HCT116 (cell line): ENCODE measurements at regions not wholly inside any gene's neighbourhood (a gene's known extent, or its start where the extent isn't known, plus 50 kb on each side); places are given as distances from the start of the nearest gene placed in this dataset.

Source experiments
- ATAC-seq: fragments of 200-7000 bp; cut with Tn5 transposase; 2 replicates; pipeline ENCODE4 v1.9.1; 2020; ENCODE audit warnings: mild to moderate bottlenecking, moderate library complexity
- BruUV-seq: library from RNA; stranded (reverse); fragments of 400-500 nt; replicated peaks from 2 replicates; lab custom pipeline; 2021; lab: Mats Ljungman, UMichigan
- CTCF ChIA-PET: fragments of 300-600 bp; sonication (Branson Sonifier 250); formaldehyde crosslinking; loops from one replicate; lab custom pipeline; 2021; ENCODE audit warnings: antibody characterized with exemption; lab: Charles Lee
- POLR2A ChIA-PET: fragments of 300-600, 350-600 bp; sonication (Branson Sonifier 250); formaldehyde crosslinking; loops from one replicate; lab custom pipeline; 2021; ENCODE audit warnings: antibody characterized with exemption; lab: Charles Lee
- RAD21 ChIA-PET, 2 experiments: fragments of 300-600 bp; sonication (Branson Sonifier 250); formaldehyde crosslinking; loops; one replicate each; lab custom pipeline; 2023; ENCODE audit warnings: low total read pairs in 2 of 2; ENCODE audit not compliant: uncharacterized antibody in 2 of 2, unreplicated experiment in 2 of 2, low non-redundant PET in 1 of 2; lab: Charles Lee
- DNase-seq: peaks from one replicate; pipeline ENCODE4 v3.0.0-alpha.2; 2010; ENCODE audit warnings: low read depth, low spot score
- H2AFZ ChIP-seq: fragments of 200-600 bp; shearing (Covaris generic), sonication (generic); 2 replicates; pipeline ENCODE4 v1.6.1; 2017; ENCODE audit warnings: low read depth, mixed run types, mixed read lengths, antibody characterized with exemption, low read length; ENCODE audit not compliant: poor library complexity, severe bottlenecking
- H3K27ac ChIP-seq: 2 replicates; pipeline ENCODE4 v1.5.1; 2012; ENCODE audit warnings: low read depth, low read length
- H3K27me3 ChIP-seq: fragments of 200-600 bp; sonication (generic); 2 replicates; pipeline ENCODE4 v1.6.1; 2016; ENCODE audit warnings: mixed run types, low read length, mixed read lengths; ENCODE audit not compliant: insufficient read depth
- H3K36me3 ChIP-seq, 2 experiments: fragments of 200-500 bp in 1 of 2; fragments of 200-600 bp in 1 of 2; sonication (Bioruptor generic) in 1 of 2; sonication (generic) in 1 of 2; 2 replicates each; pipeline versions ENCODE4 v1.5.1 to v1.6.1; 2014 to 2016; ENCODE audit warnings: low read length in 2 of 2, inconsistent platforms in 1 of 2, mixed read lengths in 1 of 2, mixed run types in 1 of 2; ENCODE audit not compliant: insufficient read depth in 2 of 2, control insufficient read depth in 1 of 2
- H3K4me1 ChIP-seq, 2 experiments: fragments of 200-600 bp in 1 of 2; sonication (generic) in 1 of 2; 2 replicates each; pipeline versions ENCODE4 v1.5.1 to v1.6.1; 2012 to 2017; ENCODE audit warnings: low read length in 2 of 2, inconsistent platforms in 1 of 2, mild to moderate bottlenecking in 1 of 2, mixed read lengths in 1 of 2, mixed run types in 1 of 2, moderate library complexity in 1 of 2; ENCODE audit not compliant: insufficient read depth in 2 of 2, control insufficient read depth in 1 of 2
- H3K4me2 ChIP-seq: fragments of 200-600 bp; sonication (generic); 2 replicates; pipeline ENCODE4 v1.6.1; 2017; ENCODE audit warnings: mixed run types, low read length, mixed read lengths
- H3K4me3 ChIP-seq, 2 experiments: fragments of 200-600 bp in 1 of 2; sonication (generic) in 1 of 2; replicated peaks in 1 of 2; 2 replicates each; pipeline ENCODE4 v1.5.1; 2011 to 2016; ENCODE audit warnings: low read length in 2 of 2, control low read depth in 1 of 2, low read depth in 1 of 2, mild to moderate bottlenecking in 1 of 2, mixed read lengths in 1 of 2, mixed run types in 1 of 2
- H3K79me2 ChIP-seq: fragments of 200-600 bp; sonication (generic); 2 replicates; pipeline ENCODE4 v1.6.1; 2017; ENCODE audit warnings: mild to moderate bottlenecking, mixed run types, low read length, moderate library complexity, mixed read lengths; ENCODE audit not compliant: insufficient read depth
- H3K9ac ChIP-seq: fragments of 200-600 bp; sonication (generic); 2 replicates; pipeline ENCODE4 v1.6.1; 2016; ENCODE audit warnings: low read length, mixed read lengths
- H3K9me2 ChIP-seq: fragments of 200-600 bp; sonication (generic), shearing (Covaris generic); 2 replicates; pipeline ENCODE4 v1.6.1; 2017; ENCODE audit warnings: mixed run types, mild to moderate bottlenecking, moderate library complexity; ENCODE audit not compliant: insufficient read depth
- H3K9me3 ChIP-seq, 2 experiments: fragments of 200-500 bp in 1 of 2; fragments of 200-600 bp in 1 of 2; sonication (Bioruptor generic) in 1 of 2; sonication (generic) in 1 of 2; 2 replicates each; pipeline ENCODE4 v1.6.1; 2014 to 2017; ENCODE audit warnings: low read length in 2 of 2, mixed read lengths in 2 of 2, inconsistent platforms in 1 of 2, low read depth in 1 of 2, mild to moderate bottlenecking in 1 of 2, mixed run types in 1 of 2, moderate library complexity in 1 of 2; ENCODE audit not compliant: control insufficient read depth in 1 of 2, insufficient read depth in 1 of 2
- H4K20me1 ChIP-seq: fragments of 200-600 bp; sonication (generic), shearing (Covaris generic); 2 replicates; pipeline ENCODE4 v1.6.1; 2017; ENCODE audit warnings: mixed run types, mild to moderate bottlenecking, moderate library complexity; ENCODE audit not compliant: insufficient read depth
- CEBPB ChIP-seq: IDR thresholded peaks from 2 replicates; pipeline ENCODE4 v1.6.1; 2012; ENCODE audit warnings: low read depth
- CTCF ChIP-seq, 3 experiments: fragments of 200-600 bp in 1 of 3; sonication (generic) in 1 of 3; IDR thresholded peaks in 2 of 3; conservative IDR thresholded peaks in 1 of 3; 2 replicates each; pipeline ENCODE4 v1.5.1; 2012 to 2017; ENCODE audit warnings: low read depth in 2 of 3, low read length in 2 of 3, antibody characterized with exemption in 1 of 3, borderline replicate concordance in 1 of 3, control low read depth in 1 of 3, mild to moderate bottlenecking in 1 of 3, mixed read lengths in 1 of 3, mixed run types in 1 of 3, moderate library complexity in 1 of 3; ENCODE audit not compliant: insufficient read depth in 1 of 3
- ELF1 ChIP-seq: IDR thresholded peaks from 2 replicates; pipeline ENCODE4 v1.6.1; 2012; ENCODE audit warnings: low read depth, borderline replicate concordance
- FOSL1 ChIP-seq: IDR thresholded peaks from 2 replicates; pipeline ENCODE4 v1.6.1; 2012; ENCODE audit warnings: low read depth
- JUND ChIP-seq: IDR thresholded peaks from 2 replicates; pipeline ENCODE4 v1.6.1; 2012
- MAX ChIP-seq: IDR thresholded peaks from 2 replicates; pipeline ENCODE4 v1.6.1; 2012
- POLR2A ChIP-seq: IDR thresholded peaks from 2 replicates; pipeline ENCODE4 v1.7.0; 2011; ENCODE audit warnings: borderline replicate concordance; ENCODE audit not compliant: insufficient read depth, insufficient read length; ENCODE audit errors: extremely low read depth
- POLR2AphosphoS5 ChIP-seq: IDR thresholded peaks from 2 replicates; pipeline ENCODE4 v1.6.1; 2011; ENCODE audit warnings: mild to moderate bottlenecking, low read depth, low read length, moderate library complexity
- SP1 ChIP-seq: IDR thresholded peaks from 2 replicates; pipeline ENCODE4 v1.6.1; 2012; ENCODE audit warnings: low read depth
- SRF ChIP-seq: IDR thresholded peaks from 2 replicates; pipeline ENCODE4 v1.6.1; 2012; ENCODE audit warnings: low read depth
- YY1 ChIP-seq: IDR thresholded peaks from 2 replicates; pipeline ENCODE4 v1.6.1; 2011; ENCODE audit warnings: low read length, low read depth, moderate library complexity, mild to moderate bottlenecking; ENCODE audit not compliant: insufficient replicate concordance; ENCODE audit errors: extremely low read depth
- ZNF274 ChIP-seq: fragments of 200-500 bp; sonication (Bioruptor generic); IDR thresholded peaks from 2 replicates; pipeline ENCODE4 v1.6.1; 2014; ENCODE audit warnings: mild to moderate bottlenecking, low read depth, low read length, inconsistent platforms
- intact Hi-C: fragments of 100-400 bp; cut with micrococcal nuclease; formaldehyde crosslinking; loops from 2 replicates; pipeline ENCODE4 v1.10.0; 2022
- TF ChIP-seq, protein P1 (sequence below): IDR thresholded peaks from 2 replicates; pipeline ENCODE4 v1.6.1; 2011; ENCODE audit warnings: mild to moderate bottlenecking, low read length, moderate library complexity; ENCODE audit not compliant: insufficient replicate concordance; ENCODE audit errors: extremely low read depth
- TF ChIP-seq, protein P2 (sequence below): IDR thresholded peaks from 2 replicates; pipeline ENCODE4 v1.6.1; 2012

GRCh38 chr11:32015427-32015826, 75.4 kb upstream of the RCN1 start:
- Histone ChIP-seq H3K9me2 (0 out of 2 replicates have a peak, but pooled peaks cover 3% of the 10 kb centered on the region), H3K4me3 (no peak overlapping the region), H3K9me3 (no peaks in the 10 kb centered on the region), H4K20me1 (no peaks in the 10 kb centered on the region), H3K9ac (no peak overlapping the region), H2AFZ (no peak overlapping the region), H3K27me3 (peaks cover 39% of the 10 kb centered on the region), H3K4me1 (no peaks in the 10 kb centered on the region), H3K4me2 (no peak overlapping the region), H3K79me2 (no peaks in the 10 kb centered on the region), H3K27ac (no peak overlapping the region)
- RAD21 ChIA-PET: no interaction called here
- no peak for DNase-seq
- intact Hi-C loops: no loop called here
- no peak for TF ChIP-seq CEBPB
- TF ChIP-seq SP1: no peak
- TF ChIP-seq, protein P1, sequence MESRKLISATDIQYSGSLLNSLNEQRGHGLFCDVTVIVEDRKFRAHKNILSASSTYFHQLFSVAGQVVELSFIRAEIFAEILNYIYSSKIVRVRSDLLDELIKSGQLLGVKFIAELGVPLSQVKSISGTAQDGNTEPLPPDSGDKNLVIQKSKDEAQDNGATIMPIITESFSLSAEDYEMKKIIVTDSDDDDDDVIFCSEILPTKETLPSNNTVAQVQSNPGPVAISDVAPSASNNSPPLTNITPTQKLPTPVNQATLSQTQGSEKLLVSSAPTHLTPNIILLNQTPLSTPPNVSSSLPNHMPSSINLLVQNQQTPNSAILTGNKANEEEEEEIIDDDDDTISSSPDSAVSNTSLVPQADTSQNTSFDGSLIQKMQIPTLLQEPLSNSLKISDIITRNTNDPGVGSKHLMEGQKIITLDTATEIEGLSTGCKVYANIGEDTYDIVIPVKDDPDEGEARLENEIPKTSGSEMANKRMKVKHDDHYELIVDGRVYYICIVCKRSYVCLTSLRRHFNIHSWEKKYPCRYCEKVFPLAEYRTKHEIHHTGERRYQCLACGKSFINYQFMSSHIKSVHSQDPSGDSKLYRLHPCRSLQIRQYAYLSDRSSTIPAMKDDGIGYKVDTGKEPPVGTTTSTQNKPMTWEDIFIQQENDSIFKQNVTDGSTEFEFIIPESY: no peak
- no peak for TF ChIP-seq CTCF (IDR thresholded peaks at IDR 0.05 in 2 of 3, conservative IDR thresholded peaks at IDR 0.05 in 1 of 3; ENCODE audit: borderline replicate concordance in 1 of 3, insufficient read depth in 1 of 3, low read depth in 2 of 3, low read length in 2 of 3)
- TF ChIP-seq ELF1: no peak
- no peak for TF ChIP-seq FOSL1
- no peak for TF ChIP-seq POLR2A
- no peak for TF ChIP-seq ZNF274
- TF ChIP-seq SRF: no peak
- TF ChIP-seq, protein P2, sequence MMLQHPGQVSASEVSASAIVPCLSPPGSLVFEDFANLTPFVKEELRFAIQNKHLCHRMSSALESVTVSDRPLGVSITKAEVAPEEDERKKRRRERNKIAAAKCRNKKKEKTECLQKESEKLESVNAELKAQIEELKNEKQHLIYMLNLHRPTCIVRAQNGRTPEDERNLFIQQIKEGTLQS: no peak
- no peak for TF ChIP-seq MAX
- TF ChIP-seq YY1: no peak
- TF ChIP-seq POLR2AphosphoS5: no peak
- TF ChIP-seq JUND: no peak
- TF ChIP-seq, all 23 proteins: peak for 0
- BruUV-seq: no TSS peak
- ATAC-seq: no peak
- ChIA-PET CTCF (interaction anchor here (1.3 kb wide), 1 partner anchor 8 kb away, joined by 7 read pairs; no protein-coding TSS in a partner anchor), POLR2A (no interaction called here)
- H3K36me3 ChIP-seq: no peaks in the 10 kb centered on the region
